Glutamatergic neuron (in vitro differentiated cells): ENCODE measurements at regions not wholly inside any gene's neighbourhood (a gene's known extent, or its start where the extent isn't known, plus 50 kb on each side); places are given as distances from the start of the nearest gene placed in this dataset.
A peak's percentile ranks its signal among the peaks of the same experiment; 100 is the strongest.

Experiments used
- DNase-seq: peaks from one replicate; pipeline ENCODE4 v3.0.0; 2022
- H3K27ac Mint-ChIP-seq: one replicate; pipeline ENCODE4 v1.8.0; 2020; ENCODE audit warnings: mild to moderate bottlenecking, mixed read lengths, inconsistent platforms; ENCODE audit not compliant: unreplicated experiment
- H3K27me3 Mint-ChIP-seq: one replicate; pipeline ENCODE4 v1.8.0; 2020; ENCODE audit warnings: mild to moderate bottlenecking, moderate library complexity, mixed read lengths, inconsistent platforms; ENCODE audit not compliant: unreplicated experiment
- H3K36me3 Mint-ChIP-seq: one replicate; pipeline ENCODE4 v1.8.0; 2020; ENCODE audit warnings: mild to moderate bottlenecking, mixed read lengths, inconsistent platforms; ENCODE audit not compliant: unreplicated experiment
- H3K4me1 Mint-ChIP-seq: one replicate; pipeline ENCODE4 v1.8.0; 2020; ENCODE audit warnings: mild to moderate bottlenecking, low read depth, mixed read lengths, inconsistent platforms; ENCODE audit not compliant: unreplicated experiment
- H3K4me3 Mint-ChIP-seq: one replicate; pipeline ENCODE4 v1.8.0; 2020; ENCODE audit warnings: mild to moderate bottlenecking, mixed read lengths, inconsistent platforms; ENCODE audit not compliant: unreplicated experiment
- H3K9me3 Mint-ChIP-seq: one replicate; pipeline ENCODE4 v1.8.0; 2020; ENCODE audit warnings: mild to moderate bottlenecking, moderate library complexity, mixed read lengths, inconsistent platforms; ENCODE audit not compliant: unreplicated experiment
- CTCF ChIP-seq: fragments of 200-600 bp; sonication (generic); IDR thresholded peaks from one replicate; pipeline ENCODE4 v1.5.0; 2021; ENCODE audit not compliant: partially characterized antibody, unreplicated experiment

GRCh38 chr5:109250533-109251329 lies 159.0 kb downstream of the PJA2 start:
- TF ChIP-seq CTCF, result no peak
- Mint-ChIP-seq H3K4me3 (no peak overlapping the region), H3K27me3 (peaks cover 6% of the 10 kb centered on the region), H3K36me3 (peaks cover 20% of the 10 kb centered on the region), H3K4me1 (peaks cover 28% of the 10 kb centered on the region), H3K27ac (peak overlapping the region; percentile 91), H3K9me3 (peaks cover 14% of the 10 kb centered on the region)
- peak; percentile 49 for DNase-seq

GRCh38 chr5:109250080-109250479 lies 159.7 kb downstream of the PJA2 start:
- Mint-ChIP-seq H3K27me3 (peaks cover 7% of the 10 kb centered on the region), H3K27ac (no peak overlapping the region), H3K36me3 (peaks cover 22% of the 10 kb centered on the region), H3K4me1 (peaks cover 23% of the 10 kb centered on the region), H3K9me3 (peaks cover 14% of the 10 kb centered on the region), H3K4me3 (no peak overlapping the region)
- no peak for DNase-seq
- TF ChIP-seq CTCF, result no peak

GRCh38 chr5:109249126-109249525 lies 160.6 kb downstream of the PJA2 start:
- peaks cover 22% of the 10 kb centered on the region for H3K36me3 Mint-ChIP-seq
- no peak overlapping the region for H3K27ac Mint-ChIP-seq
- H3K4me3 Mint-ChIP-seq, result no peak overlapping the region
- TF ChIP-seq CTCF, result no peak
- no peak for DNase-seq
- H3K27me3 Mint-ChIP-seq, result peaks cover 7% of the 10 kb centered on the region
- peaks cover 14% of the 10 kb centered on the region for H3K9me3 Mint-ChIP-seq
- H3K4me1 Mint-ChIP-seq, result peaks cover 13% of the 10 kb centered on the region

- peaks cover 22% of the 10 kb centered on the region for H3K36me3 Mint-ChIP-seq
- DNase-seq, result no peak
- no peak for TF ChIP-seq CTCF
- no peak overlapping the region for H3K27ac Mint-ChIP-seq
- peaks cover 14% of the 10 kb centered on the region for H3K9me3 Mint-ChIP-seq
- H3K4me1 Mint-ChIP-seq, result peaks cover 13% of the 10 kb centered on the region
- H3K27me3 Mint-ChIP-seq, result peaks cover 7% of the 10 kb centered on the region
- no peak overlapping the region for H3K4me3 Mint-ChIP-seq
Observed at GRCh38 chr5:109247986-109248385, 161.8 kb downstream of the PJA2 start.

- DNase-seq, result no peak
- peak overlapping the region; percentile 11 for H3K27ac Mint-ChIP-seq
- H3K27me3 Mint-ChIP-seq, result peaks cover 7% of the 10 kb centered on the region
- peaks cover 22% of the 10 kb centered on the region for H3K36me3 Mint-ChIP-seq
- peaks cover 13% of the 10 kb centered on the region for H3K4me1 Mint-ChIP-seq
- H3K9me3 Mint-ChIP-seq, result peaks cover 14% of the 10 kb centered on the region
- no peak overlapping the region for H3K4me3 Mint-ChIP-seq
- no peak for TF ChIP-seq CTCF
Observed at GRCh38 chr5:109246841-109247592, 162.8 kb downstream of the PJA2 start.
